HG03571 (cell line): ENCODE measurements at regions not wholly inside any gene's neighbourhood (a gene's known extent, or its start where the extent isn't known, plus 50 kb on each side); places are given as distances from the start of the nearest gene placed in this dataset.

Source experiments
- ATAC-seq: cut with Tn5 transposase; IDR thresholded peaks from one replicate; pipeline ENCODE4 v1.9.1; 2021; ENCODE audit not compliant: unreplicated experiment

- no peak for ATAC-seq
These were observed 516.7 kb downstream of the KCNJ3 start for GRCh38 chr2:155215037-155215707.

- no peak for ATAC-seq
These were observed 511.4 kb downstream of the KCNJ3 start for GRCh38 chr2:155209696-155210450.

DNA sequence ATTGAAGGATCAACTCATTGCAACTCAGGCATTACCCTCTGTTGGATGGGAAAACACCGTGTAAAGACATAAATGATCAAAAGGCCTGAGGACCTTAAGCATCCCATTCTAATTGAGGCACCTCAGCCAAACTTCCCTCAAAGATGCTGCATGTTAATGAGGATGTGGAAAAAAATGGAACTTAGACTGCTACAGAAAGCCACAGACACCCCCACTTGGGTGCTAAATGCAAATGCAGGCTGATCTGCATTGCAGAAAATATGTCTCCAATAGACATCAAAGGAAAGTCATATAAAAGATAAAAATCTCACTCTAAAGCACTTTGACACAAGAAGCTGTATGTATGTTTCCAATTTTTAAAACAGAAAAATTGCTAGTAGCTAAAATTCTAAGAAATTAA lies 504.7 kb downstream of the KCNJ3 start:
- ATAC-seq: no peak

- ATAC-seq: no peak
These were observed 502.3 kb downstream of the KCNJ3 start for GRCh38 chr2:155200753-155201152.

- ATAC-seq: no peak
These were observed 491.8 kb downstream of the KCNJ3 start for GRCh38 chr2:155190342-155190741.

DNA sequence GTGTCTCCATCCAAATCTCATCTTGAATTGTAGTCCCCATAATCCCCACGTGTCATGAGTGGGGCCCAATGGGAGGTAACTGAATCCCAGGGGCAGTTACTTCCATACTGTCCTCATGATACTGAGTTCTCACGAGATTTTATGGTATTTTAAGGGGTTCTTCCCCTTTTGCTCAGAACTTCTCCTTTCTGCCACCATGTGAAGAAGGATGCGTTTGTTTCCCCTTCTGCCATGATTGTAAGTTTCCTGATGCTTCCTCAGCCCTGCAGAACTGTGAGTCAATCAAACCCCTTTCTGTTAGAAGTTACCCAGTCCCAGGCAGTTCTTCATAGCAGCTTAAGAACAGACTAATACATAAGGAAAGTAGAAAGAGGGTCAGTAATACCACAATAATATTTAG lies 480.4 kb downstream of the KCNJ3 start:
- no peak for ATAC-seq

GRCh38 chr2:155176345-155176744 lies 477.9 kb downstream of the KCNJ3 start:
- ATAC-seq: no peak

DNA sequence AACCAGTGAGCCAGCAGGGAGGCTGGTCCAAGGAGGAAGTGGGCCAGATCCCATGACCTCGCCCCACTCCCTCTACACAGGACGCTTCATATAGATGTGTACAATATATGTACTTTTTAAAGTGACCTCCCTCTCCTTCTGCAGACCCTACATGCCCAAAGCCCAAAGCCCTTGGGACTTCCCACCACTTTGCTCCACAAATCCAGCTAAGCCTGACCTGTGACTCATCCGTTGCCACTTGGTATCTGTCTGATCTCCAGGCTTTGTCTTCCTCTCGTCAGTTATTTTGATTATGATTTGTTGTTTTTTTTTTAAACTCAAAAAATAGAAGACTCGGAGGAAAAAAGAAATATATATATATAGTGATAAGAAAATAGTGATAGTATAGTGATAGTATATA lies 470.8 kb downstream of the KCNJ3 start:
- ATAC-seq: no peak

DNA sequence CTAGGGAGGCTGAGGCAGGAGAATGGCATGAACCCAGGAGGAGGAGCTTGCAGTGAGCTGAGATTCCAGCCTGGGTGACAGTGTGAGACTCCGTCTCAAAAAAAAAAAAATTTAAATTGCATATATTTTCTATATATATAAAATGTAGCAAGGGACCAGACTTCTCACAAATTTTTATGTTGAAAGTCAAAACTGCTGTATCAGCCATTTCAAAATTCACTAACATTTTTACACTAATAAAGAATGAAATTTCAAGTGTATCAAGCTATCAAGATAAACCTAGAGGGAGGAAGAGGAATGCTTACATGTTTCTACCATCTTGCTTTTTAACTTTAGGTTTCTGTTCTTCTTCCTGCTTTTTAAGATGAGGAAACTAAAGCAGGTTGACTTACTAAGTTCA lies 464.0 kb downstream of the KCNJ3 start:
- no peak for ATAC-seq

DNA sequence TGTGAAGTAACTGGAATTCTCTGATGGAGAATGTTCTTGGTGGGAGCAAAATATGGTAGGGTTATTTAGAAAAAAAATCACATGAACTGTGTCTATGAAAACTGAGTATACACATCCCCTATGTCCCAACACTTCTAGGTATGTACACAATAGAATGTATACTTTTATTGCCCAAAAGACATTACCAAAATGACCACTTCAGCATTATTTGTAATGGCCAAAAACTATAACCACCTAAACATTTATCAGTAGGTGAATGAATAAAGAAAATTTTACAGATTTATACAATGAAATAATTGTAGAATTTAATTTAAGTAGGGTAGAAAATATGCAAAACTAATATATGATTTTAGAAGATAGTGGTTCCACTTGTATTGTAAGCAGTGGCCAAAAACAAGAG lies 462.8 kb downstream of the KCNJ3 start:
- ATAC-seq: no peak

GRCh38 chr2:155157711-155158110 lies 459.2 kb downstream of the KCNJ3 start:
- no peak for ATAC-seq

- no peak for ATAC-seq
These were observed 458.6 kb downstream of the KCNJ3 start for GRCh38 chr2:155157065-155157464.

DNA sequence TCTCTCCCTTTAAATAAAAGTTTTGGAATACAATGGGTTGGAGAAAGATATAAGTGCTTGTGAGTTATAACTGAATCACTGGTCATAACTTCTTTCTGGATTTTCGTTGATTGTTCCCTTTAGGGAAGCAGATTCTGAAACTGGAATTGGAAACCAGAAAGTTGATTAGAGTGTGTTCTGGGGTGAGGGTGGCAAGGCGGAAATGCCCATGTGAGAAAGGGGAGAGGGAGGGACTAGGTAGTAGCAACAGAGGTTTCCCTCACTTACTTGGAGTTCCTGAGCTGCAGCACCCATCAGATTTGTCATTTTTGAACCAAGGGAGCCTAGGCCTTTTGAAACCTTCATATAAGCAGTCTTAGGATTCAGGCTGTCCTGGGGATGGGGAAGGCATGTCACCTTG lies 453.4 kb downstream of the KCNJ3 start:
- no peak for ATAC-seq

- no peak for ATAC-seq
These were observed 453.0 kb downstream of the KCNJ3 start for GRCh38 chr2:155151472-155151871.

GRCh38 chr2:155145758-155146229 lies 447.3 kb downstream of the KCNJ3 start:
- peak; percentile 96 for ATAC-seq

DNA sequence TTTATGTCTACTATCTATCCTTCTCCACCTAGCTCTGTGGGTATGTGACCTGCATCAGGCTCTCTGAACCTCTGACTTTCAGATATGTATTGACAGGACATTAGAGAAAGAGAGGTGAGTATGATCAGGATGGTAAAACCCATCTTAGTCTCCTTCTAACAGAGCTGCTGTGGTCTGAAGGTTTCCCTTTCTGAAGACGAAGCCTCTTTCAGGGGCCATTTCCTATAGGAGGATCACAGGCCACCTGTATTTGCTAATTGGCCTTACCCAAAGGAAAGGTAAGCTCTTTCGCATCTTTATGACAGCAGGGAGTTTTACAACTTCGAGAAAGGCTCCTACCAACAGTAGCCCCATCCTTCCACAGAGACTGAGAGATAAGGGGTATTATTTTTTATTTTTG lies 442.9 kb downstream of the KCNJ3 start:
- ATAC-seq: no peak

DNA sequence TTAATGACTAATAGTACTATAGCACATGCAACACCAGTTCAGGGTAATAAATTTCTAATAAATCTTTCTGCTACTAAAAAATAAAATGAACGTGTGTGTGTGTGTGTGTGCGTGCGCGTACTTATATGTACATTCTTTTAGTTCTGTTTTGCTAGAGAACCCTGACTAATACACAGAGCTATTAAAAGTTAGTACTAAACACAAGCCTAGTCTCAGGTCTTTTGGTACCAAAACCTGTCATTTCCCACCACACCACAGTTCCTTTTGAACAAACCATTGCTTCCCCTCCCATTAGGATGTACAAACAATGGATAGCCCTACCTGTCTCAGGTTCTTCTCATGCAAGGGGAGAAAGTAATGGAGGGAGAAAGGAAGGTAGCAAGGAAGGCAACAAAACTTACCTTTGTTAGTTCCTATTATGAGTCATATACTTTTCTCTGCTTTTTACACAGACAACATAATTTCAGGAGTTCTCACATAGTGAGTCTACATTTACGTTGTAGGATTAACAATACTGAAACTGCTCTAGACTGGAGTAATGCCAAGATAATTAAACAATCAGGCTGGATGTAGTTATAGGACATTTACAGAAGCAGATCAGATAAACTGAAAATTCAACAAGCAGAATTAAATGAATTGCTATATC lies 427.2 kb downstream of the KCNJ3 start:
- no peak for ATAC-seq

DNA sequence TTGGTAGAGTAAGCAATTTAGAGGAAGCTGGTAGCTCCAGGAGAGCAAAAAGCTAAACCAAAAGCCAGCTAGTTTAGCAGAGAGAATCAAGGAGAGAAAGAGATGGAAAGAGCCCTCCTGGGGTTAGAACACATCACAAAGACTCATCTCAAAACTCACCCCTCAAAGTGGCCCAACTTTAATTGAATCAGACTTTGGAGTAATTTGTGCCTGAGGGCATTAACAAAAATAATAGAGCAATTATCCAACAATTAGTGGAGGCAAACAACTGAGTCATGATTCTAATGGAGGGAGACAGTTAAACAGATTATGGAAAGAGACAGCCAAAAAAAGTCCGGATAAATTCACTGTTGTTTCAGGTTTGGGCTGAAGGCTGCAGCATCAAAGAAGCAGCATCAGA lies 417.4 kb downstream of the KCNJ3 start:
- no peak for ATAC-seq

GRCh38 chr2:155111070-155111469 lies 412.6 kb downstream of the KCNJ3 start:
- ATAC-seq: no peak

- ATAC-seq: no peak
These were observed 411.0 kb downstream of the KCNJ3 start for GRCh38 chr2:155109527-155109926.

DNA sequence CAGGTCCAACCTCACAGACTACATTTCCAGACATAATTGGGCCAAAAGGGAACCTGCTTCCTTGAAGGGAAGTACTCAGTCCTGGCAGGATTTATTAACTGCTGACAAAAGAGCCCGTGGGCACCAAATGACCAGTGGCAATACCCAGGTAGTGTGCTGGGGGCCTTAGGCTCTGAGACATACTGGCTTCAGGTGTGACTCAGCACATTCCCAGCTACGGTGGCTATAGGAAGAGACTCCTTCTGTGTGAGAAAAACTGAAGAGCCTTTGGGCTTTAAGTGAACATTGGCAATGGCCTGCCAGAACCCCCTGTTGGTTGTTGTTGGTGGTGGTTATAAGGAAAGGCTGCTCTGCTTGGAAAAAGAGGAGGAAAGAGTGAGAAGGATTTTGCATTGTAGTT lies 401.8 kb downstream of the KCNJ3 start:
- no peak for ATAC-seq

DNA sequence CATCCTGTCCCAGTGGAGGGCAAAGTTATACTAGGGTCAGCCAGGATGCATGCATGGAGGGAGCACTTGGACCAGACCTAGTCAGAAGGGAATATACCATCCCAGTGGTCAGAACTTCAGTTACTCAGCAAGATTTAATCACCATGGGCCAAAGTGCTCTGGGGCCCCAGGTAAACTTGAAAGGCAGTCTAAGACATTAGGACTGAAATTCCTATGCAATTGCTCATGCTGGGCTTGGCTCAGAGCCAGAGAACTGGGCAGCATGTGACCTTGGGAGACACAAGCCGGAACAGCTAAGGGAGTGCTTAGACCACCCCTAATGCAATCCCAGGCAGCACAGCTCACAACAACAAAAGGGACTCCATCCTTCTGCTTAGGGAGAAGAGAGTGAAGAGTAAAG lies 401.3 kb downstream of the KCNJ3 start:
- no peak for ATAC-seq
